GM12878 (cell line): ENCODE measurements at regions not wholly inside any gene's neighbourhood (a gene's known extent, or its start where the extent isn't known, plus 50 kb on each side); places are given as distances from the start of the nearest gene placed in this dataset.

Experiments used
- CTCF ChIP-seq, 3 experiments: IDR thresholded peaks in 2 of 3; conservative IDR thresholded peaks in 1 of 3; 2 replicates each; pipeline ENCODE4 v1.5.1; 2011; ENCODE audit warnings: low read depth in 3 of 3, low read length in 3 of 3, mild to moderate bottlenecking in 3 of 3, control low read depth in 2 of 3, moderate library complexity in 2 of 3, inconsistent platforms in 1 of 3, mixed read lengths in 1 of 3; ENCODE audit not compliant: control insufficient read depth in 2 of 3, insufficient read depth in 1 of 3; ENCODE audit errors: extremely low read depth in 1 of 3
- CUX1 ChIP-seq: IDR thresholded peaks from 2 replicates; pipeline ENCODE4 v1.6.1; 2012; ENCODE audit warnings: improper control_type of control experiment, low read depth, low read length; ENCODE audit not compliant: insufficient replicate concordance

GRCh38 chr4:11097725-11098124, 331.0 kb downstream of the HS3ST1 start:
- TF ChIP-seq CTCF (IDR thresholded peaks at IDR 0.05 in 2 of 3, conservative IDR thresholded peaks at IDR 0.05 in 1 of 3; ENCODE audit: control insufficient read depth in 2 of 3, extremely low read depth in 1 of 3, insufficient read depth in 1 of 3, low read depth in 3 of 3, low read length in 3 of 3): no peak
- no peak for TF ChIP-seq CUX1
